ENCODE measurements at regions not wholly inside any gene's neighbourhood (a gene's known extent, or its start where the extent isn't known, plus 50 kb on each side); places are given as distances from the start of the nearest gene placed in this dataset.

GRCh38 chr13:40345654-40346372, 320.6 kb downstream of the FOXO1 start:
- H3K36me3 ChIP-seq (ENCODE audit: control insufficient read depth, low read length), result no peaks in the 10 kb centered on the region
- H3K4me3 ChIP-seq (ENCODE audit: low read length), result no peak overlapping the region
- H3K27me3 ChIP-seq (ENCODE audit: control insufficient read depth, low read length), result no peaks in the 10 kb centered on the region
- peaks cover 5% of the 10 kb centered on the region for H3K4me1 ChIP-seq (ENCODE audit: control insufficient read depth, low read length)
- no peak overlapping the region for H3K4me2 ChIP-seq (ENCODE audit: low read length)
- no peaks in the 10 kb centered on the region for H3K9me3 ChIP-seq (ENCODE audit: control insufficient read depth, insufficient read depth, low read length)
- no peaks in the 10 kb centered on the region for H4K20me1 ChIP-seq (ENCODE audit: control insufficient read depth, insufficient read depth, low read depth, low read length)
- H3K79me2 ChIP-seq (ENCODE audit: control insufficient read depth, low read length), result no peaks in the 10 kb centered on the region
- no peak overlapping the region for H3K27ac ChIP-seq (ENCODE audit: low read depth, low read length)
- TF ChIP-seq EZH2phosphoT487 (IDR thresholded peaks at IDR 0.05; ENCODE audit: borderline replicate concordance, low read length) (no peak), CTCF (IDR thresholded peaks at IDR 0.05; ENCODE audit: low read depth, low read length, poor library complexity, severe bottlenecking) (no peak)
- H3K9me2 ChIP-seq (replicated peaks; ENCODE audit: control insufficient read depth, low read length), result no peaks in the 10 kb centered on the region
- H3F3A ChIP-seq (ENCODE audit: control insufficient read depth, insufficient read depth), result no peaks in the 10 kb centered on the region

- Histone ChIP-seq H3K4me3 (ENCODE audit: low read length) (no peak overlapping the region), H3K9me3 (ENCODE audit: control insufficient read depth, insufficient read depth, low read length) (no peaks in the 10 kb centered on the region), H3K4me1 (ENCODE audit: control insufficient read depth, low read length) (peaks cover 5% of the 10 kb centered on the region), H3K36me3 (ENCODE audit: control insufficient read depth, low read length) (no peaks in the 10 kb centered on the region), H3K27ac (ENCODE audit: low read depth, low read length) (no peak overlapping the region), H4K20me1 (ENCODE audit: control insufficient read depth, insufficient read depth, low read depth, low read length) (no peaks in the 10 kb centered on the region), H3F3A (ENCODE audit: control insufficient read depth, insufficient read depth) (no peaks in the 10 kb centered on the region), H3K9me2 (replicated peaks; ENCODE audit: control insufficient read depth, low read length) (no peaks in the 10 kb centered on the region), H3K27me3 (ENCODE audit: control insufficient read depth, low read length) (no peaks in the 10 kb centered on the region), H3K4me2 (ENCODE audit: low read length) (no peak overlapping the region), H3K79me2 (ENCODE audit: control insufficient read depth, low read length) (no peaks in the 10 kb centered on the region)
- TF ChIP-seq EZH2phosphoT487 (IDR thresholded peaks at IDR 0.05; ENCODE audit: borderline replicate concordance, low read length) (no peak), CTCF (IDR thresholded peaks at IDR 0.05; ENCODE audit: low read depth, low read length, poor library complexity, severe bottlenecking) (no peak)
These were observed 319.8 kb downstream of the FOXO1 start for GRCh38 chr13:40346592-40346991.

- H3K36me3 ChIP-seq (ENCODE audit: control insufficient read depth, low read length), result no peaks in the 10 kb centered on the region
- H3K27me3 ChIP-seq (ENCODE audit: control insufficient read depth, low read length), result no peaks in the 10 kb centered on the region
- H3K4me2 ChIP-seq (ENCODE audit: low read length), result no peak overlapping the region
- H4K20me1 ChIP-seq (ENCODE audit: control insufficient read depth, insufficient read depth, low read depth, low read length), result no peaks in the 10 kb centered on the region
- no peak overlapping the region for H3K27ac ChIP-seq (ENCODE audit: low read depth, low read length)
- peaks cover 5% of the 10 kb centered on the region for H3K4me1 ChIP-seq (ENCODE audit: control insufficient read depth, low read length)
- H3K79me2 ChIP-seq (ENCODE audit: control insufficient read depth, low read length), result no peaks in the 10 kb centered on the region
- TF ChIP-seq CTCF (IDR thresholded peaks at IDR 0.05; ENCODE audit: low read depth, low read length, poor library complexity, severe bottlenecking) (no peak), EZH2phosphoT487 (IDR thresholded peaks at IDR 0.05; ENCODE audit: borderline replicate concordance, low read length) (no peak)
- no peaks in the 10 kb centered on the region for H3F3A ChIP-seq (ENCODE audit: control insufficient read depth, insufficient read depth)
- H3K9me2 ChIP-seq (replicated peaks; ENCODE audit: control insufficient read depth, low read length), result no peaks in the 10 kb centered on the region
- H3K9me3 ChIP-seq (ENCODE audit: control insufficient read depth, insufficient read depth, low read length), result no peaks in the 10 kb centered on the region
- H3K4me3 ChIP-seq (ENCODE audit: low read length), result no peak overlapping the region
These were observed 318.3 kb downstream of the FOXO1 start for GRCh38 chr13:40348096-40348679.
